ENCODE measurements at regions not wholly inside any gene's neighbourhood (a gene's known extent, or its start where the extent isn't known, plus 50 kb on each side); places are given as distances from the start of the nearest gene placed in this dataset.
"Not testable (repeated sequence)": the region's sequence is repeated elsewhere in the genome, so short reads cannot be mapped to it uniquely, and the experiment has no call there.

DNA sequence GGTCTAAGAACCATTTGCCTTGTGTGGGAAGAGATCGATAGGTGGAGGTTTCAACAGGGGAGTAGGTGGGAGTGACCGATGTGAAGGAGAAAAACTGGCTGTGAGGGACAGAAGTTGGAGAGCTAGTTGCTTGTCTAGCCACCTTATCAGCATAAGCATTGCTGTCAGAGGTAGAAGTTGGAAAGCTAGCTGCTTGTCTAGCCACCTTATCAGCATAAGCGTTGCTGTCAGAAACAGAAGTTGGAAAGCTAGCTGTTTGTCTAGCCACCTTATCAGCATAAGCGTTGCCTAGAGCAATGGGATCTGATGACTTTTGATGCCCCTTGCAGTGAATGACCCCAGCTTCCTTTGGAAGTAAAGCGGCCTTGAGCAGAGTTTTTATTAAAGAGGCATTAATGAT lies 784.6 kb upstream of the GOT2 start:
- TF ChIP-seq YY1 (IDR thresholded peaks at IDR 0.05; ENCODE audit: low read depth, low read length); NFXL1 (IDR thresholded peaks at IDR 0.05; ENCODE audit: borderline replicate concordance): not testable (repeated sequence)
- TF ChIP-seq, protein P1, sequence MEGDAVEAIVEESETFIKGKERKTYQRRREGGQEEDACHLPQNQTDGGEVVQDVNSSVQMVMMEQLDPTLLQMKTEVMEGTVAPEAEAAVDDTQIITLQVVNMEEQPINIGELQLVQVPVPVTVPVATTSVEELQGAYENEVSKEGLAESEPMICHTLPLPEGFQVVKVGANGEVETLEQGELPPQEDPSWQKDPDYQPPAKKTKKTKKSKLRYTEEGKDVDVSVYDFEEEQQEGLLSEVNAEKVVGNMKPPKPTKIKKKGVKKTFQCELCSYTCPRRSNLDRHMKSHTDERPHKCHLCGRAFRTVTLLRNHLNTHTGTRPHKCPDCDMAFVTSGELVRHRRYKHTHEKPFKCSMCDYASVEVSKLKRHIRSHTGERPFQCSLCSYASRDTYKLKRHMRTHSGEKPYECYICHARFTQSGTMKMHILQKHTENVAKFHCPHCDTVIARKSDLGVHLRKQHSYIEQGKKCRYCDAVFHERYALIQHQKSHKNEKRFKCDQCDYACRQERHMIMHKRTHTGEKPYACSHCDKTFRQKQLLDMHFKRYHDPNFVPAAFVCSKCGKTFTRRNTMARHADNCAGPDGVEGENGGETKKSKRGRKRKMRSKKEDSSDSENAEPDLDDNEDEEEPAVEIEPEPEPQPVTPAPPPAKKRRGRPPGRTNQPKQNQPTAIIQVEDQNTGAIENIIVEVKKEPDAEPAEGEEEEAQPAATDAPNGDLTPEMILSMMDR (IDR thresholded peaks at IDR 0.05 in 2 of 3, conservative IDR thresholded peaks at IDR 0.05 in 1 of 3; ENCODE audit: control insufficient read depth in 2 of 3, extremely low read depth in 1 of 3, insufficient read depth in 1 of 3, low read depth in 3 of 3, low read length in 3 of 3): not testable (repeated sequence)
- TF ChIP-seq, protein P2, sequence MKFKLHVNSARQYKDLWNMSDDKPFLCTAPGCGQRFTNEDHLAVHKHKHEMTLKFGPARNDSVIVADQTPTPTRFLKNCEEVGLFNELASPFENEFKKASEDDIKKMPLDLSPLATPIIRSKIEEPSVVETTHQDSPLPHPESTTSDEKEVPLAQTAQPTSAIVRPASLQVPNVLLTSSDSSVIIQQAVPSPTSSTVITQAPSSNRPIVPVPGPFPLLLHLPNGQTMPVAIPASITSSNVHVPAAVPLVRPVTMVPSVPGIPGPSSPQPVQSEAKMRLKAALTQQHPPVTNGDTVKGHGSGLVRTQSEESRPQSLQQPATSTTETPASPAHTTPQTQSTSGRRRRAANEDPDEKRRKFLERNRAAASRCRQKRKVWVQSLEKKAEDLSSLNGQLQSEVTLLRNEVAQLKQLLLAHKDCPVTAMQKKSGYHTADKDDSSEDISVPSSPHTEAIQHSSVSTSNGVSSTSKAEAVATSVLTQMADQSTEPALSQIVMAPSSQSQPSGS (IDR thresholded peaks at IDR 0.05; ENCODE audit: low read length): not testable (repeated sequence)
- TF ChIP-seq, protein P3, sequence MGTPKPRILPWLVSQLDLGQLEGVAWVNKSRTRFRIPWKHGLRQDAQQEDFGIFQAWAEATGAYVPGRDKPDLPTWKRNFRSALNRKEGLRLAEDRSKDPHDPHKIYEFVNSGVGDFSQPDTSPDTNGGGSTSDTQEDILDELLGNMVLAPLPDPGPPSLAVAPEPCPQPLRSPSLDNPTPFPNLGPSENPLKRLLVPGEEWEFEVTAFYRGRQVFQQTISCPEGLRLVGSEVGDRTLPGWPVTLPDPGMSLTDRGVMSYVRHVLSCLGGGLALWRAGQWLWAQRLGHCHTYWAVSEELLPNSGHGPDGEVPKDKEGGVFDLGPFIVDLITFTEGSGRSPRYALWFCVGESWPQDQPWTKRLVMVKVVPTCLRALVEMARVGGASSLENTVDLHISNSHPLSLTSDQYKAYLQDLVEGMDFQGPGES (IDR thresholded peaks at IDR 0.05): not testable (repeated sequence)
- TF ChIP-seq, protein P4, sequence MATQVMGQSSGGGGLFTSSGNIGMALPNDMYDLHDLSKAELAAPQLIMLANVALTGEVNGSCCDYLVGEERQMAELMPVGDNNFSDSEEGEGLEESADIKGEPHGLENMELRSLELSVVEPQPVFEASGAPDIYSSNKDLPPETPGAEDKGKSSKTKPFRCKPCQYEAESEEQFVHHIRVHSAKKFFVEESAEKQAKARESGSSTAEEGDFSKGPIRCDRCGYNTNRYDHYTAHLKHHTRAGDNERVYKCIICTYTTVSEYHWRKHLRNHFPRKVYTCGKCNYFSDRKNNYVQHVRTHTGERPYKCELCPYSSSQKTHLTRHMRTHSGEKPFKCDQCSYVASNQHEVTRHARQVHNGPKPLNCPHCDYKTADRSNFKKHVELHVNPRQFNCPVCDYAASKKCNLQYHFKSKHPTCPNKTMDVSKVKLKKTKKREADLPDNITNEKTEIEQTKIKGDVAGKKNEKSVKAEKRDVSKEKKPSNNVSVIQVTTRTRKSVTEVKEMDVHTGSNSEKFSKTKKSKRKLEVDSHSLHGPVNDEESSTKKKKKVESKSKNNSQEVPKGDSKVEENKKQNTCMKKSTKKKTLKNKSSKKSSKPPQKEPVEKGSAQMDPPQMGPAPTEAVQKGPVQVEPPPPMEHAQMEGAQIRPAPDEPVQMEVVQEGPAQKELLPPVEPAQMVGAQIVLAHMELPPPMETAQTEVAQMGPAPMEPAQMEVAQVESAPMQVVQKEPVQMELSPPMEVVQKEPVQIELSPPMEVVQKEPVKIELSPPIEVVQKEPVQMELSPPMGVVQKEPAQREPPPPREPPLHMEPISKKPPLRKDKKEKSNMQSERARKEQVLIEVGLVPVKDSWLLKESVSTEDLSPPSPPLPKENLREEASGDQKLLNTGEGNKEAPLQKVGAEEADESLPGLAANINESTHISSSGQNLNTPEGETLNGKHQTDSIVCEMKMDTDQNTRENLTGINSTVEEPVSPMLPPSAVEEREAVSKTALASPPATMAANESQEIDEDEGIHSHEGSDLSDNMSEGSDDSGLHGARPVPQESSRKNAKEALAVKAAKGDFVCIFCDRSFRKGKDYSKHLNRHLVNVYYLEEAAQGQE (IDR thresholded peaks at IDR 0.05; ENCODE audit: low read depth, low read length): not testable (repeated sequence)
